Upper lobe of left lung (tissue), 6 donors: ENCODE measurements at regions not wholly inside any gene's neighbourhood (a gene's known extent, or its start where the extent isn't known, plus 50 kb on each side); places are given as distances from the start of the nearest gene placed in this dataset.

Experiments used
- ATAC-seq, 2 donors: fragments of 200-7000 bp; cut with Tn5 transposase; one replicate each; pipeline ENCODE4 v1.9.1; 2022; ENCODE audit warnings: mild to moderate bottlenecking in 2 of 2, moderate library complexity in 2 of 2; ENCODE audit not compliant: low FRiP score in 2 of 2
- DNase-seq, 2 donors: peaks; one replicate each; pipeline ENCODE4 v3.0.0-alpha.2; 2019 to 2020
- H3K27ac ChIP-seq, 4 donors: fragments of 200-600 bp; sonication (generic); one replicate each; pipeline ENCODE4 v1.5.1; 2016 to 2019
- H3K27me3 ChIP-seq, 4 donors: fragments of 200-600 bp; sonication (generic); one replicate each; pipeline ENCODE4 v1.5.1; 2017 to 2019
- H3K36me3 ChIP-seq, 4 donors: fragments of 200-600 bp; sonication (generic); one replicate each; pipeline ENCODE4 v1.5.1; 2016 to 2019
- H3K4me1 ChIP-seq, 4 donors: fragments of 200-600 bp; sonication (generic); one replicate each; pipeline ENCODE4 v1.5.1; 2018 to 2019
- H3K4me3 ChIP-seq, 4 donors: fragments of 200-600 bp; sonication (generic); one replicate each; pipeline ENCODE4 v1.5.1; 2017 to 2019; ENCODE audit warnings: mild to moderate bottlenecking in 2 of 4, moderate library complexity in 1 of 4
- H3K9me3 ChIP-seq, 4 donors: fragments of 200-600 bp; sonication (generic); one replicate each; pipeline ENCODE4 v1.5.1; 2018 to 2019
- CTCF ChIP-seq, 6 experiments: fragments of 450-650 bp in 4 of 6; fragments of 200-600 bp in 2 of 6; sonication (generic) in 2 of 6; IDR thresholded peaks; one replicate each; pipeline ENCODE4 v1.5.1; 2016 to 2019; ENCODE audit warnings: antibody characterized with exemption in 6 of 6
- EP300 ChIP-seq, 4 donors: sonication (generic); formaldehyde crosslinking; IDR thresholded peaks; one replicate each; pipeline ENCODE4 v1.5.1; 2017; ENCODE audit warnings: antibody characterized with exemption in 4 of 4, control low read depth in 2 of 4
- POLR2A ChIP-seq, 4 donors: fragments of 450-650 bp; IDR thresholded peaks; one replicate each; pipeline ENCODE4 v1.5.1; 2016 to 2017; ENCODE audit warnings: antibody characterized with exemption in 4 of 4, mild to moderate bottlenecking in 2 of 4
- POLR2AphosphoS5 ChIP-seq, 2 donors: sonication (generic); formaldehyde crosslinking; IDR thresholded peaks; one replicate each; pipeline ENCODE4 v1.5.1; 2017; ENCODE audit warnings: antibody characterized with exemption in 2 of 2
- WGBS, 2 donors: methylation state at CpG; one replicate each; pipeline ENCODE4 v1.1.5; 2017 to 2018; 5-methylcytosine and 5-hydroxymethylcytosine counted together
- donor health status: DM: no; HTN: no; CAD: no; lungs with moderate emphysema.
- donor health status: DM: no; HTN: yes; CAD: no; lungs with severe emphysema.

- Histone ChIP-seq H3K27ac (peak overlapping the region in 1 of 4 donors; percentile 16), H3K36me3 (no peaks in the 10 kb centered on the region), H3K4me3 (no peak overlapping the region), H3K4me1 (peaks cover 23 to 39% (median 31%) of the 10 kb centered on the region in 4 donors), H3K27me3 (no peaks in the 10 kb centered on the region), H3K9me3 (no peaks in the 10 kb centered on the region)
- 45 to 58% methylated on average over 2 of the region's 2 CpGs for WGBS, 2 donors
- TF ChIP-seq EP300 (IDR thresholded peaks at IDR 0.05) = no peak
- TF ChIP-seq POLR2AphosphoS5 (IDR thresholded peaks at IDR 0.05) = no peak
- TF ChIP-seq CTCF (IDR thresholded peaks at IDR 0.05) = no peak
- TF ChIP-seq POLR2A (IDR thresholded peaks at IDR 0.05) = no peak
- DNase-seq (no peak), ATAC-seq (no peak)
Observed at GRCh38 chr2:12455661-12456060, 261.1 kb upstream of the TRIB2 start.

DNA sequence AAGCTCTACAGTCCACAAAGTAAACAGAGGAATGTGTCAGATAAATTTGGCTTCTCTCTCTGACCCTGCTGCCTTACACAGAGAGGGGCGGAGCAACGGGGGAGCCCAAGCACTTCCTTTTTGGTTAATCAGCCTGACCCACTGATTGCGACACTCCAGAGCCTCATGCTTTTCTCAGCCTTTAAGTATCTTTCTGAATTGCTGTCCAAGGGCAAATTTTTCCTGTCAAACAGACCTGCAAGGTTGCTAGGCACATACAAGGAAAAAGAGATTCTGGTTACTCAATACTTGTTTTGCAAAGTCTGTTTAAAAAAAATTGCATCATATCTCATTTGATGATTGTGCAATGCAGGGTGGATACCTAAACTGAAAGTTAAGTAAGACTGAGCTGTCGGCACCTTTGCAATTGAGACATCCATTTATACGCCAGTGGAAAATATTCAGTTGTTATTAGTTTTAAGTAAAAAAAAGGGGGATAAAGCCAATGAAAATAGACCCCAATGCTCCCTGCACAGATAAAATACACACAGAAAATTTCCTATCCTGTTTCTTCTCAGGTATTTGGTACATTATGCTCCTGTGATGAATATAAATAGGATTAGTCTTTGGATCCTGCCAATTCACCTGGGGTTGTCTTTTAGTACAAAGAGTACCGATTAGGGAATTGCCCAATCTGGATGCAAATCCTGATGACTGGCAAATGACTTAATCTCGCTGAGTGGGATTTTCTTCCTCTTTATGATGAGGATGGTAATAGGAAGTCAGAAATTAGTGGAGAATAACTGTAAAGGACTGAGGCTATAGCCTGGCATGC, 260.2 kb upstream of the TRIB2 start:
- no peaks in the 10 kb centered on the region for H3K9me3 ChIP-seq
- ATAC-seq = peak; percentile 92 to 96
- H3K27me3 ChIP-seq = no peaks in the 10 kb centered on the region
- TF ChIP-seq CTCF (IDR thresholded peaks at IDR 0.05) = no peak
- peak; percentile 74 to 91 for TF ChIP-seq POLR2AphosphoS5 (IDR thresholded peaks at IDR 0.05)
- peak in 2 of 4 donors; percentile 66 to 95 for TF ChIP-seq EP300 (IDR thresholded peaks at IDR 0.05)
- TF ChIP-seq POLR2A (IDR thresholded peaks at IDR 0.05) = no peak
- peak in 1 of 2 donors; percentile 97 for DNase-seq
- peak overlapping the region; percentile 73 to 84 (median 83) for H3K27ac ChIP-seq
- no peaks in the 10 kb centered on the region for H3K36me3 ChIP-seq
- peaks cover 23 to 38% (median 30%) of the 10 kb centered on the region in 4 donors for H3K4me1 ChIP-seq
- WGBS, 2 donors = 11 to 21% methylated on average over 7 of the region's 7 CpGs
- H3K4me3 ChIP-seq = peak overlapping the region in 3 of 4 donors; percentile 5 to 29 (median 26)

GRCh38 chr2:12457831-12458230, 258.9 kb upstream of the TRIB2 start:
- Histone ChIP-seq H3K36me3 (no peaks in the 10 kb centered on the region), H3K27me3 (no peaks in the 10 kb centered on the region), H3K4me3 (no peak overlapping the region), H3K4me1 (peaks cover 17 to 27% (median 25%) of the 10 kb centered on the region in 4 donors), H3K9me3 (no peaks in the 10 kb centered on the region), H3K27ac (peak overlapping the region; percentile 73 to 84 (median 83))
- no peak for TF ChIP-seq EP300 (IDR thresholded peaks at IDR 0.05)
- TF ChIP-seq POLR2AphosphoS5 (IDR thresholded peaks at IDR 0.05) = no peak
- TF ChIP-seq CTCF (IDR thresholded peaks at IDR 0.05) = no peak
- TF ChIP-seq POLR2A (IDR thresholded peaks at IDR 0.05) = no peak
- 51 to 72% methylated on average over 3 of the region's 3 CpGs for WGBS, 2 donors
- ATAC-seq = no peak
- DNase-seq = peak in 1 of 2 donors; percentile 29

- no peak overlapping the region for H3K27ac ChIP-seq
- H3K4me3 ChIP-seq = no peak overlapping the region
- TF ChIP-seq POLR2A (IDR thresholded peaks at IDR 0.05) (no peak), POLR2AphosphoS5 (IDR thresholded peaks at IDR 0.05) (no peak), CTCF (IDR thresholded peaks at IDR 0.05) (no peak), EP300 (IDR thresholded peaks at IDR 0.05) (no peak)
- H3K9me3 ChIP-seq = no peaks in the 10 kb centered on the region
- ATAC-seq = no peak
- 60 to 66% methylated on average over 5 of the region's 5 CpGs for WGBS, 2 donors
- peaks cover under 1 to 11% (median 3%) of the 10 kb centered on the region in 4 donors for H3K4me1 ChIP-seq
- no peaks in the 10 kb centered on the region for H3K36me3 ChIP-seq
- no peaks in the 10 kb centered on the region for H3K27me3 ChIP-seq
- DNase-seq = no peak
Observed at GRCh38 chr2:12463189-12463588, 253.5 kb upstream of the TRIB2 start.
